ENCODE measurements at regions not wholly inside any gene's neighbourhood (a gene's known extent, or its start where the extent isn't known, plus 50 kb on each side); places are given as distances from the start of the nearest gene placed in this dataset.

DNA sequence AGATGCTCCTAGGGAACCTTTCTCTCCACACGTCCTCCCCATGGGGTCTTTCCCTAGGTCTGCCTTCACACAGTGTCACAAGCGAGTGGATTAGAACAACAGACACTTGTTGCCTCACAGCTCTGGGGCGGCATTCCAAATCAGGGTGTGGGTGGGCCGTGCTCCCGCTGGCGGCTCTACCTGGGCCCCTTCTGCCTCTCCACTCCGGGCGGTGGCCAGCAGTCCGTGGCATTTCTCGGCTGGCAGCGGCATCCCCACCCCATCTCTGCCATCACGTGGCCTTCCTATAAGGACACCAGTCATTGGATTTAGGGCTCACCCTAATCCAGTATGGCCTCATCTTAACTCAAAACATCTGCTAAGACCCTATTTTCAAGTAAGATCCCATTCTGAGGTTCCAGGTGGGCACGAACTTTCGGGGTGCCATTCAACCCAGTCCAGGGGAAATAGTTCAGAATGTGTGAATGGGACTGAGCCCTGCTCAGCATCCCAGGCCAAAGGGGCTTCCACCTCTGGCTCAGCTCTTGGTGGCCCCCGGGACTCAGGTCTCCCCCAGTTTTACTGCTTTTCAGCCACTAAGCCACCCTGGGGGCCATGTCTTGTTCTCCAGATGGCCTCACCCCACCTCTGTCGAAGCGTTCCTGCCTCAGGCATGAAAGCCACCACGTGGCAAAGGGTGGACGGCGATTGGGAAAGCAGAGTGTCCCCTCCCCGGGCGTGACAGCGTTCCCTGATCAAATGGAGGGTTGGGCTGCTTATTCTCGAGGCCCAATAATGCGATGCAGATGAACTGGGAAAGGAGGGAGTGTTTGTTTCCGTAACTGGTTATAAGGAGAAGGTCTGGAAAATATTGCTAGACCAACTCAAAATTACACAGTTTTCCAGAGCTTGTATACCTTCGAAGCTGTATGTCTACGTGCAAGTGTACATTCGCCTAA, 350.0 kb downstream of the GLRX3 start:
- no peaks in the 10 kb centered on the region for H3K4me1 Mint-ChIP-seq (ENCODE audit: low read depth, unreplicated experiment)
- CTCF ChIA-PET = no interaction called here
- H3K27me3 Mint-ChIP-seq (ENCODE audit: unreplicated experiment) = no peaks in the 10 kb centered on the region
- no peaks in the 10 kb centered on the region for H3K36me3 Mint-ChIP-seq (ENCODE audit: insufficient read depth, unreplicated experiment)
- H3K27ac Mint-ChIP-seq (ENCODE audit: unreplicated experiment) = no peak overlapping the region
- BruUV-seq (replicated peaks) = no TSS peak
- intact Hi-C loops (cut with micrococcal nuclease; ENCODE audit: unreplicated experiment) = no loop called here
- TF ChIP-seq, protein P1, sequence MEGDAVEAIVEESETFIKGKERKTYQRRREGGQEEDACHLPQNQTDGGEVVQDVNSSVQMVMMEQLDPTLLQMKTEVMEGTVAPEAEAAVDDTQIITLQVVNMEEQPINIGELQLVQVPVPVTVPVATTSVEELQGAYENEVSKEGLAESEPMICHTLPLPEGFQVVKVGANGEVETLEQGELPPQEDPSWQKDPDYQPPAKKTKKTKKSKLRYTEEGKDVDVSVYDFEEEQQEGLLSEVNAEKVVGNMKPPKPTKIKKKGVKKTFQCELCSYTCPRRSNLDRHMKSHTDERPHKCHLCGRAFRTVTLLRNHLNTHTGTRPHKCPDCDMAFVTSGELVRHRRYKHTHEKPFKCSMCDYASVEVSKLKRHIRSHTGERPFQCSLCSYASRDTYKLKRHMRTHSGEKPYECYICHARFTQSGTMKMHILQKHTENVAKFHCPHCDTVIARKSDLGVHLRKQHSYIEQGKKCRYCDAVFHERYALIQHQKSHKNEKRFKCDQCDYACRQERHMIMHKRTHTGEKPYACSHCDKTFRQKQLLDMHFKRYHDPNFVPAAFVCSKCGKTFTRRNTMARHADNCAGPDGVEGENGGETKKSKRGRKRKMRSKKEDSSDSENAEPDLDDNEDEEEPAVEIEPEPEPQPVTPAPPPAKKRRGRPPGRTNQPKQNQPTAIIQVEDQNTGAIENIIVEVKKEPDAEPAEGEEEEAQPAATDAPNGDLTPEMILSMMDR (IDR thresholded peaks at IDR 0.05; ENCODE audit: unreplicated experiment) = no peak
- H3K4me3 Mint-ChIP-seq (ENCODE audit: low read depth, unreplicated experiment) = no peak overlapping the region
- DNase-seq = no peak
- H3K9me3 Mint-ChIP-seq (ENCODE audit: low read depth, unreplicated experiment) = peaks cover 5% of the 10 kb centered on the region

DNA sequence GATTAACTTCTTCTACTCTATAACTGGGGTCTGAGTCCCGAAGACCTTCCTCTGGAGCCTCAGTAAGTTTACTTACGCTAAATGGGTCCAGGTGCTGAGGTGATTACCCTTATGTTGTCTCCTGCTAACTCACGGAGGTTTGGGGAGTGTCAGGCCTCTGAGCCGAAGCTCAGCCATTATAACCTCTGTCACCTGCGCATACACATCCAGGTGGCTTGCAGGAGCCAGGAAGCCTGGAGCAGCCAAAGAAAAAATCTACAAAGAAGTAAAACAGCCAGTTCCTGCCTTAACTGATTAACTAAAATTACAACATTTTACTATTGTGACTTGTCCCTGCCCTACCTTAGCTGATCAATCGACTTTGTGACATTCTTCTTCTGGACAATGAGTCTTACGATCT, 350.7 kb downstream of the GLRX3 start:
- peaks cover 5% of the 10 kb centered on the region for H3K9me3 Mint-ChIP-seq (ENCODE audit: low read depth, unreplicated experiment)

DNA sequence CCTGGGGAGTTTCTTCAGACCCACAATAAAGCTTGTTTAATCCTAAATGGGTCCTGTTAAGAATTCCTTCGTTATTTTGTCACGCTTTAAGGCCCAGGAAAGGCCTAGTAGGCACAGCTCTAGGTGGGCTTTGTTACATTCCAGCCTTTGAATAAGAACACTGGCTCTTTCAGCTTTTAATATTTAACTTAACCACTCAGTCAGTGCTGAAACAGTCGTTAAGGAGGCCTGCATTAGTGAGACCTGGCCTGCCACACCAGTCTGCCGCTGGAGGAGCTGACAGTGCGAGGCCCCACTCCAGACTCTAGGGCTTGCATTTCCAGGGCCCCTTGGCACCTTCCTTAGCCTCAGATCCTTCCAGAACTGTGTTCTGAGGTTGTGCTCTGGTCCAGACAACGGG, 351.4 kb downstream of the GLRX3 start:
- no TSS peak for BruUV-seq (replicated peaks)
- CTCF ChIA-PET = no interaction called here
- TF ChIP-seq, protein P1 (IDR thresholded peaks at IDR 0.05; ENCODE audit: unreplicated experiment) = no peak
- Mint-ChIP-seq H3K36me3 (ENCODE audit: insufficient read depth, unreplicated experiment) (no peaks in the 10 kb centered on the region), H3K4me1 (ENCODE audit: low read depth, unreplicated experiment) (no peaks in the 10 kb centered on the region), H3K9me3 (ENCODE audit: low read depth, unreplicated experiment) (peaks cover 5% of the 10 kb centered on the region), H3K4me3 (ENCODE audit: low read depth, unreplicated experiment) (no peak overlapping the region), H3K27ac (ENCODE audit: unreplicated experiment) (no peak overlapping the region), H3K27me3 (ENCODE audit: unreplicated experiment) (no peaks in the 10 kb centered on the region)
- intact Hi-C loops (cut with micrococcal nuclease; ENCODE audit: unreplicated experiment) = no loop called here
- no peak for DNase-seq

More for the DNA sequence above, 350.7 kb downstream of the GLRX3 start:
- BruUV-seq (replicated peaks) = no TSS peak
- Mint-ChIP-seq H3K27me3 (ENCODE audit: unreplicated experiment) (no peaks in the 10 kb centered on the region), H3K4me3 (ENCODE audit: low read depth, unreplicated experiment) (no peak overlapping the region), H3K4me1 (ENCODE audit: low read depth, unreplicated experiment) (no peaks in the 10 kb centered on the region), H3K36me3 (ENCODE audit: insufficient read depth, unreplicated experiment) (no peaks in the 10 kb centered on the region), H3K27ac (ENCODE audit: unreplicated experiment) (no peak overlapping the region)
- TF ChIP-seq, protein P1 (IDR thresholded peaks at IDR 0.05; ENCODE audit: unreplicated experiment) = no peak
- no peak for DNase-seq
- CTCF ChIA-PET = no interaction called here
- intact Hi-C loops (cut with micrococcal nuclease; ENCODE audit: unreplicated experiment) = no loop called here

DNA sequence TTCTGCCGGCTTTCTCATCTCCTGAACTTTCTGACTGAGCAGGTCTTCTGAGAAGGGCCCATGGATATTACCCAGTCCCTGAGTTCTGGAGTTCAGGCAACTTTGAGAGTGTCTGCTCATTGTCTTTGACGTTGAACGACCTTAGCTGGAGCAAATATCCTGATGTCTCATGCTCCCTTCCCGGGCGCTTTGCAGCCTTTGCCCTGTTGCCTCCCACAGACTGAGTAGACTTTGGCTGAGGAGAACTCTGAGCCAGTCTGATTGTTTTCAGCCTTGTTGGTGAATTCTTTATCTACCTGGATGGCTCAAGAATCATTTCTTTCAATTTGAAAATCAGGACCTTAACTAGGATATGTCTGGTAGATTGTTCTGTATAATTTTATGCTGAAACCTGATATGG, 353.7 kb downstream of the GLRX3 start:
- Mint-ChIP-seq H3K27ac (ENCODE audit: unreplicated experiment) (no peak overlapping the region), H3K9me3 (ENCODE audit: low read depth, unreplicated experiment) (peaks cover 5% of the 10 kb centered on the region), H3K4me3 (ENCODE audit: low read depth, unreplicated experiment) (no peak overlapping the region), H3K36me3 (ENCODE audit: insufficient read depth, unreplicated experiment) (no peaks in the 10 kb centered on the region), H3K4me1 (ENCODE audit: low read depth, unreplicated experiment) (no peaks in the 10 kb centered on the region), H3K27me3 (ENCODE audit: unreplicated experiment) (no peaks in the 10 kb centered on the region)
- TF ChIP-seq, protein P1 (IDR thresholded peaks at IDR 0.05; ENCODE audit: unreplicated experiment) = no peak
- CTCF ChIA-PET = no interaction called here
- DNase-seq = no peak
- BruUV-seq (replicated peaks) = no TSS peak
- intact Hi-C loops (cut with micrococcal nuclease; ENCODE audit: unreplicated experiment) = no loop called here
